ENCODE measurements at regions not wholly inside any gene's neighbourhood (a gene's known extent, or its start where the extent isn't known, plus 50 kb on each side); places are given as distances from the start of the nearest gene placed in this dataset.

GRCh38 chr6:2412731-2413130, 167.3 kb upstream of the GMDS start:
- ChIA-PET RAD21 (ENCODE audit: low non-redundant PET in 1 of 2, low total read pairs in 2 of 2, uncharacterized antibody in 2 of 2, unreplicated experiment in 2 of 2) (no interaction called here), POLR2A (no interaction called here), CTCF (no interaction called here)
- intact Hi-C loops (cut with micrococcal nuclease) = no loop called here
- Histone ChIP-seq H2AFZ (ENCODE audit: low read depth, low read length, poor library complexity, severe bottlenecking) (no peak overlapping the region), H3K27ac (ENCODE audit: low read depth, low read length) (no peak overlapping the region), H3K79me2 (ENCODE audit: insufficient read depth, low read length) (no peaks in the 10 kb centered on the region), H3K4me3 (replicated peaks in 1 of 2; ENCODE audit: low read depth in 1 of 2, low read length in 2 of 2) (no peak overlapping the region), H3K4me2 (ENCODE audit: low read length) (no peak overlapping the region), H3K9me3 (ENCODE audit: control insufficient read depth in 1 of 2, insufficient read depth in 1 of 2, low read depth in 1 of 2, low read length in 2 of 2) (no peaks in the 10 kb centered on the region), H3K27me3 (ENCODE audit: insufficient read depth, low read length) (no peaks in the 10 kb centered on the region), H3K4me1 (ENCODE audit: control insufficient read depth in 1 of 2, insufficient read depth in 2 of 2, low read length in 2 of 2) (no peaks in the 10 kb centered on the region), H3K9ac (ENCODE audit: low read length) (no peak overlapping the region), H3K36me3 (ENCODE audit: control insufficient read depth in 1 of 2, insufficient read depth in 2 of 2, low read length in 2 of 2) (no peaks in the 10 kb centered on the region), H4K20me1 (ENCODE audit: insufficient read depth) (no peaks in the 10 kb centered on the region), H3K9me2 (ENCODE audit: insufficient read depth) (no peaks in the 10 kb centered on the region)
- ATAC-seq (no peak), DNase-seq (ENCODE audit: low read depth, low spot score) (no peak)
- TF ChIP-seq EGR1 (IDR thresholded peaks at IDR 0.05; ENCODE audit: low read depth) (no peak), YY1 (IDR thresholded peaks at IDR 0.05; ENCODE audit: extremely low read depth, insufficient replicate concordance, low read depth, low read length) (no peak), CTCF (IDR thresholded peaks at IDR 0.05 in 2 of 3, conservative IDR thresholded peaks at IDR 0.05 in 1 of 3; ENCODE audit: borderline replicate concordance in 1 of 3, insufficient read depth in 1 of 3, low read depth in 2 of 3, low read length in 2 of 3) (no peak), EZH2phosphoT487 (IDR thresholded peaks at IDR 0.05; ENCODE audit: borderline replicate concordance) (no peak), ZFX (IDR thresholded peaks at IDR 0.05) (no peak), SRF (IDR thresholded peaks at IDR 0.05; ENCODE audit: low read depth) (no peak), POLR2AphosphoS5 (IDR thresholded peaks at IDR 0.05; ENCODE audit: low read depth, low read length) (no peak), CBX3 (IDR thresholded peaks at IDR 0.05; ENCODE audit: low read depth) (no peak), ATF3 (IDR thresholded peaks at IDR 0.05) (no peak), JUND (IDR thresholded peaks at IDR 0.05) (no peak), CEBPB (IDR thresholded peaks at IDR 0.05; ENCODE audit: low read depth) (no peak), SIN3A (IDR thresholded peaks at IDR 0.05; ENCODE audit: low read depth) (no peak), MAX (IDR thresholded peaks at IDR 0.05) (no peak)
- no TSS peak for BruUV-seq (replicated peaks)

Data from HCT116 (cell line).